Activated naive CD4-positive, alpha-beta T cell treated with anti-CD3 and anti-CD28 coated beads, Interleukin-2, amount 10 ng/mL, durations not matched to agents 7 days and 5 days (primary cell): ENCODE measurements at regions not wholly inside any gene's neighbourhood (a gene's known extent, or its start where the extent isn't known, plus 50 kb on each side); places are given as distances from the start of the nearest gene placed in this dataset.
"Not testable (repeated sequence)": the region's sequence is repeated elsewhere in the genome, so short reads cannot be mapped to it uniquely, and the experiment has no call there.

Source experiments
- CTCF ChIA-PET: fragments of 350-600 bp; sonication (Branson Sonifier 250); formaldehyde crosslinking; loops from one replicate; lab custom pipeline; 2021; ENCODE audit warnings: antibody characterized with exemption; lab: Charles Lee
- DNase-seq: peaks from one replicate; pipeline ENCODE4 v3.0.0-alpha.2; 2020
- H3K27ac Mint-ChIP-seq: one replicate; pipeline ENCODE4 v1.8.0; 2021; ENCODE audit warnings: mild to moderate bottlenecking, moderate library complexity, mixed read lengths
- H3K27me3 Mint-ChIP-seq: one replicate; pipeline ENCODE4 v1.8.0; 2021; ENCODE audit warnings: mild to moderate bottlenecking, mixed read lengths
- H3K36me3 Mint-ChIP-seq: one replicate; pipeline ENCODE4 v1.8.0; 2021; ENCODE audit warnings: mixed read lengths
- H3K4me1 Mint-ChIP-seq: one replicate; pipeline ENCODE4 v1.8.0; 2021; ENCODE audit warnings: mixed read lengths
- H3K4me3 Mint-ChIP-seq: one replicate; pipeline ENCODE4 v1.8.0; 2021; ENCODE audit warnings: mild to moderate bottlenecking, moderate library complexity, mixed read lengths
- H3K9me3 Mint-ChIP-seq: one replicate; pipeline ENCODE4 v1.8.0; 2021; ENCODE audit warnings: mixed read lengths

DNA sequence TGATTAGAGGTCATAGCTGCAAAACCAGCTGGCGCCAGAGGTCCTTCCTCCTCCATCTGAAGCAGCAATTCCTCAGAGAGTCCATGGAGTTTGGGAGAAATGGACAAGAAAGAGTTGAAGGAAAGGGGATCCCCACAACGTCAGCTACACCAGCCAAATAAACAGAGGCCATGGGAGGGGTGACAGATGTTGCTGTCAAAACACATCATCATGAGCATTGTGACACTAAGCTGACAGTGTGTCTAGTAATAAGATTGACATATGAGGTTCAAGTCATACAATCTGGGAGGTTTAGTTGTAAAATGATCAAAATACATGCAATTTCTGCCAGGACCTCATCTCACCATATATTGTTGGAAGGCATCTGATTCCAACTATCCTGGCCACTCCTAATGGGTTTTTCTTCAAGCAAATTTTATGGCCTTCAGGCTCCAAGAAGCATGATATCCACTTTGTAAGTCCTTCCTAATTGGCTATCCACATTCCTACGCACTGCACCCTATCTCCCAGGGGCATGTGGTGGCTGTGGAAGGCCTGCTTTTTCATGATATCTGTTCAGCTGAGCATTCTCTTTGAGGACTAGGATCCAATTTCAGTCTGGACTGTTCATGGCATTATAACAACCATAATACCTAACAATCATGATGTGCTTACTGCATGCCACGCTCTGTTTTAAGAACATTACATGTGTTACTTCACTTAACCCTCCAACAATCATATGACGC, 335.0 kb upstream of the ID2 start:
- Mint-ChIP-seq H3K27me3 (peaks cover 4% of the 10 kb centered on the region), H3K36me3 (no peaks in the 10 kb centered on the region), H3K4me3 (no peak overlapping the region), H3K27ac (no peak overlapping the region), H3K4me1 (peaks cover 2% of the 10 kb centered on the region), H3K9me3 (no peaks in the 10 kb centered on the region)
- DNase-seq = no peak
- CTCF ChIA-PET = no interaction called here

GRCh38 chr2:8348911-8349310, 332.9 kb upstream of the ID2 start:
- H3K36me3 Mint-ChIP-seq, H3K9me3 Mint-ChIP-seq, H3K4me1 Mint-ChIP-seq, DNase-seq, CTCF ChIA-PET, H3K27ac Mint-ChIP-seq, H3K4me3 Mint-ChIP-seq, H3K27me3 Mint-ChIP-seq: not testable (repeated sequence)

DNA sequence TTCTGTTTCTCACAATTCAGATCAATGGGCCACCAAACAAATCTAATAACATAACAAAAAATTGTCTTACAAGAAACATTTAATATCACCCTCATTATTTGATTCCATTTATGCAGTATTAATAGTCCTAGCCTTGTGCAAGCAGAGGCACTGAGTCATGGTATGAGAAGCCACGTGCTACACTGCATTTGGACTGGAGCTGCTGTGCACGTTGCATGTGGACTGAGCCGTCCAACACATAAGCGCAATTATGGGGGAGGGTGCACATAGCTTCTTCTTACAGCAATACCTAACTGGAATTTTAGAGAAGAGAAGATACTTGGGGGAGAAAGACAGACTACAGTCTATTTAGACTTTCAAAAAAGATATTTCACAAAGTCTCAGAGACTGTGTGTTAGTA, 329.6 kb upstream of the ID2 start:
- Mint-ChIP-seq H3K4me1 (no peaks in the 10 kb centered on the region), H3K27me3 (peaks cover 7% of the 10 kb centered on the region), H3K9me3 (no peaks in the 10 kb centered on the region), H3K36me3 (no peaks in the 10 kb centered on the region), H3K27ac (no peak overlapping the region), H3K4me3 (no peak overlapping the region)
- CTCF ChIA-PET = no interaction called here
- no peak for DNase-seq

DNA sequence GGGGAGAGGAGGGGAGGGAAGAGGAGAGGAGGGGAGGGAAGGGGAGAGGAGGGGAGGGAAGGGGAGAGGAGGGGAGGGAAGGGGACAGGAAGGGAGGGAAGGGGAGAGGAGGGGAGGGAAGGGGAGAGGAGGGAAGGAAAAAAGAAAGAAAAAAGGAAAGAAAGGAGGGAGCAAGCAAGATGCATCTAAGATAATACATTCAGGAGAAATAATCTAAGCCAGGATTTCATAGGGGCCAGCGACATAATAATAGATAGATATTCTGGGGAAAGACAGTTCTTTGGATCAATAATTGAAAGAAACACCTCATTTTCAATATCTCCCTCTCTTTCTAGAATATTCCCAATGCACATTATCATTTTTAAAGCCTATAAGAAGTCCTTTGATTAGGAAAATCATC, 328.9 kb upstream of the ID2 start:
- no peaks in the 10 kb centered on the region for H3K4me1 Mint-ChIP-seq
- H3K36me3 Mint-ChIP-seq = no peaks in the 10 kb centered on the region
- H3K4me3 Mint-ChIP-seq = no peak overlapping the region
- H3K27ac Mint-ChIP-seq = no peak overlapping the region
- no peak for DNase-seq
- CTCF ChIA-PET = no interaction called here
- H3K27me3 Mint-ChIP-seq = peaks cover 8% of the 10 kb centered on the region
- no peaks in the 10 kb centered on the region for H3K9me3 Mint-ChIP-seq

DNA sequence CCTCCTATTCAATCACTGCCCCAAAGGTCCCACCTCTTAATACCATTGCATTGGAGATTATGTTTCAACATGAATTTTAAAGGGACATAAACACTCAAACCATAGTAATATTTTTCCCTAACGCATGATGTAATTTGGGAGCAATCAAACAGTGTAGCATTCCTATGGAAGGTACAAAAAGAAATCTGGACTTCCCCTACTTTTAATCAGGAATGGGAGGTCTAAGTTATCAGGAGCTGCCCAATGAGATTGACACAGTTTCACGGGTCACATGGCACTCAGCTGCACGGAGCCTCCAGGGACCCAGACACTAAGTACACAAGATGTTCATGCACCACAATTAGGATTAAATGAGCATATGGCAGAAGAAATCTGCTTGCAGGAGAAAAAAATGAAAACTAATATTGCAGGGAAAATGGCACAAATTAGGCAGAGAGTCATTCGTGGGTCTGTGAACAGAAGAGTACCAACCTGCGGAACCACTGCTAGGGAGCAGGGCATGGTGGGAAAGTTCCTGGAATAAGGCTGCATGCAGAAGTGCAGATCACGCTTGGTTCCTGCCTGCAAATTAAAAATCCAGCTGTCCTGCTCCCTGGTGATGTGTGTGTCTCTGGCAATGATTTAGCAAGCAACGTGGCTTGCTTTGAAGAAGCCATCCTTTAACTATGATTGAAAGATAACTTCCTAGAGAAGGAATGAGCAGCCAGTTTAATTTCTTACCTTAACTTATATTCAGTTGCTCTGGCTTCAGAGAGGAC, 326.6 kb upstream of the ID2 start:
- Mint-ChIP-seq H3K9me3 (no peaks in the 10 kb centered on the region), H3K36me3 (no peaks in the 10 kb centered on the region), H3K4me1 (no peaks in the 10 kb centered on the region), H3K4me3 (no peak overlapping the region), H3K27me3 (peaks cover 8% of the 10 kb centered on the region), H3K27ac (no peak overlapping the region)
- no peak for DNase-seq
- CTCF ChIA-PET = no interaction called here

DNA sequence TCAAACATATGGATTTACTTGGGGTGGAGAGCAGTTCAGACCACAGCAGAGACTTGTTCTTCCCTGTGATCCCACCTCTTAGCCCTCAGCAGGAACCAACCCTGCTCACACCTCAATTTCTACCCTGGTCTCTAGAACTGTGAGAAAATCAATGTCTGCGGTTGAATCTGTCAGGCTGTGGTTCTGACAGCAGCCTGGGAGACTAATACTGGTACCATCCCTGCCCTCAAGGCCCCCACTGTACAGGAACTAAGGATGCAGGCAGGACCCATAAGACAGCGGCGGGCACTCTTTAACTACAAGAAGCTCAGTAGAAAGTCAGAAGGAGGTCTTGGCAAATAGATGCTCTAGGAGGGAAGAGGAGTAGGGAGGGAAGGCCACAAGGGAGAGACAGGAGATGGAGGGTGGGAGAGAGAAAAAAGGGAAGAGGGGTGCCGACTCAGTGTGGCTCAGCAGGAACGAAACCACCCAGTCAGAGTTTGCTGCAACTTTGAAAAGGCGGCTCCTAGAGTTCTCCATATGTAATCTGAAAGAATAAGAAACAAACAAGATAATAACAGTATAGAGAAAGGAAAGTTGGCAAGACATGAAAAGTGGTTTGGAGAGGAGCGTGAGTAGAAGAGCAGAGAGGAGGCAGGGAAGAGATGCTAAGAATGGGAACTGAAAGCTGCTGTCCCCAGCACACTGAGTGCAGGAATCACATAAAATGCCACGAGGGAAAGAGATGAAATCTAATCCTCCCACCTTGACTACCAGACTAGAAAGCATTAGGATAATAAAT, 323.9 kb upstream of the ID2 start:
- Mint-ChIP-seq H3K36me3 (no peaks in the 10 kb centered on the region), H3K9me3 (no peaks in the 10 kb centered on the region), H3K27ac (no peak overlapping the region), H3K4me1 (no peaks in the 10 kb centered on the region), H3K27me3 (peaks cover 15% of the 10 kb centered on the region), H3K4me3 (no peak overlapping the region)
- CTCF ChIA-PET = no interaction called here
- no peak for DNase-seq

GRCh38 chr2:8361930-8362329, 319.9 kb upstream of the ID2 start:
- H3K36me3 Mint-ChIP-seq = no peaks in the 10 kb centered on the region
- no peaks in the 10 kb centered on the region for H3K4me1 Mint-ChIP-seq
- no peak for DNase-seq
- no peaks in the 10 kb centered on the region for H3K9me3 Mint-ChIP-seq
- H3K27me3 Mint-ChIP-seq = peaks cover 21% of the 10 kb centered on the region
- CTCF ChIA-PET = no interaction called here
- no peak overlapping the region for H3K27ac Mint-ChIP-seq
- H3K4me3 Mint-ChIP-seq = no peak overlapping the region

DNA sequence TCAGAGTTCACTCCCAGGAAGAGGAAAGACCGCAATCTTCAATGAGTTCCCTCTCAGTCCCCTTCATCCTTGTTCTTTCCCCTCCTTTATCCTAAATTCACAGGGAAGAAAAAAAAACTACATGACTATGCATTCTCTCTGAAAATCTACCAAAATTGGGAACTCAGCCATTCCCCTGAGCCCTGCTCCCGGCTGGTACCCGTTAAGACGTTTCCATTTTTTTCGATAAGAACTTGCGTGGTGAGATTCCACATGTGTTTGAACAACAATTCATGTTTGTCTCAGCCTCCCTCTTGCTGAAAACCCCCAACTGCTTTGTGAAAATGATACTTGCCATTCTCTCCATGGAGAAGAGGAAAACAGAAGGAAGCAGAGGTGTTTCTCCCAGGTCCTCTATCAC, 318.7 kb upstream of the ID2 start:
- no peaks in the 10 kb centered on the region for H3K36me3 Mint-ChIP-seq
- peaks cover 17% of the 10 kb centered on the region for H3K27me3 Mint-ChIP-seq
- H3K4me3 Mint-ChIP-seq = no peak overlapping the region
- DNase-seq = no peak
- H3K9me3 Mint-ChIP-seq = no peaks in the 10 kb centered on the region
- no peaks in the 10 kb centered on the region for H3K4me1 Mint-ChIP-seq
- CTCF ChIA-PET = no interaction called here
- H3K27ac Mint-ChIP-seq = no peak overlapping the region

GRCh38 chr2:8364668-8365067, 317.2 kb upstream of the ID2 start:
- no peaks in the 10 kb centered on the region for H3K36me3 Mint-ChIP-seq
- peaks cover 21% of the 10 kb centered on the region for H3K27me3 Mint-ChIP-seq
- no peak overlapping the region for H3K4me3 Mint-ChIP-seq
- CTCF ChIA-PET = no interaction called here
- no peak overlapping the region for H3K27ac Mint-ChIP-seq
- no peaks in the 10 kb centered on the region for H3K9me3 Mint-ChIP-seq
- no peaks in the 10 kb centered on the region for H3K4me1 Mint-ChIP-seq
- no peak for DNase-seq

- Mint-ChIP-seq H3K9me3 (no peaks in the 10 kb centered on the region), H3K4me1 (no peaks in the 10 kb centered on the region), H3K27me3 (peaks cover 28% of the 10 kb centered on the region), H3K27ac (no peak overlapping the region), H3K4me3 (no peak overlapping the region), H3K36me3 (no peaks in the 10 kb centered on the region)
- CTCF ChIA-PET = interaction anchor here (0.6 kb wide), 1 partner anchor 1159 kb away, joined by 3 read pairs; no protein-coding TSS in a partner anchor
- DNase-seq = no peak
Measured at GRCh38 chr2:8365331-8365910, 316.4 kb upstream of the ID2 start.

- CTCF ChIA-PET = no interaction called here
Measured at GRCh38 chr2:8367833-8368232, 314.0 kb upstream of the ID2 start.

GRCh38 chr2:8368463-8368862, 313.4 kb upstream of the ID2 start:
- CTCF ChIA-PET = no interaction called here
- Mint-ChIP-seq H3K4me1 (no peaks in the 10 kb centered on the region), H3K9me3 (peaks cover 4% of the 10 kb centered on the region), H3K27ac (no peak overlapping the region), H3K4me3 (no peak overlapping the region), H3K27me3 (peaks cover 26% of the 10 kb centered on the region), H3K36me3 (no peaks in the 10 kb centered on the region)
- no peak for DNase-seq

More at GRCh38 chr2:8367833-8368232, 314.0 kb upstream of the ID2 start:
- H3K36me3 Mint-ChIP-seq = no peaks in the 10 kb centered on the region
- peaks cover 30% of the 10 kb centered on the region for H3K27me3 Mint-ChIP-seq
- H3K4me1 Mint-ChIP-seq = no peaks in the 10 kb centered on the region
- no peak overlapping the region for H3K4me3 Mint-ChIP-seq
- no peak for DNase-seq
- H3K9me3 Mint-ChIP-seq = no peaks in the 10 kb centered on the region
- H3K27ac Mint-ChIP-seq = no peak overlapping the region

DNA sequence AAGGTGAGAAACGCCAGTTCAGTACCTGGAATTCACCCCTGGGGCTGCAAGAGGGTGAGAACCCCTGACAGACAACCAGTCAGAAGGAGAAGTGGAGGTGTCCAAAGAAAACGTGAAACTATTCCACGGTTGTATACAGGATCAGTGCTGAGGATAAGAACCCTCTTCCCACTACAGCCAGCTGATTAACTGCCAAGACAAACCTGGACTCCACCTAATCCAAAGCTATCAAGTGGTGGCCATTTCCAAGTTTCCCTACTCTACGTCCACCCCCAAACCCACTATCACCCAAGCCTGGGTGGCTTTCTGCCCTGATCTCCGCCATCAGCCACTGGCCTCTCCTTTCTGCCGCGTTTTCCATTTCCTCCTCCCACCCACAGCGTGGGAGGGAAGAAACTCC, 312.3 kb upstream of the ID2 start:
- H3K27me3 Mint-ChIP-seq = peaks cover 25% of the 10 kb centered on the region
- H3K36me3 Mint-ChIP-seq = no peaks in the 10 kb centered on the region
- CTCF ChIA-PET = no interaction called here
- H3K4me1 Mint-ChIP-seq = no peaks in the 10 kb centered on the region
- peaks cover 4% of the 10 kb centered on the region for H3K9me3 Mint-ChIP-seq
- DNase-seq = no peak
- no peak overlapping the region for H3K27ac Mint-ChIP-seq
- H3K4me3 Mint-ChIP-seq = no peak overlapping the region

GRCh38 chr2:8370258-8370802, 311.5 kb upstream of the ID2 start:
- Mint-ChIP-seq H3K9me3 (peaks cover 4% of the 10 kb centered on the region), H3K27ac (no peak overlapping the region), H3K4me3 (no peak overlapping the region), H3K4me1 (no peaks in the 10 kb centered on the region), H3K27me3 (peaks cover 30% of the 10 kb centered on the region), H3K36me3 (no peaks in the 10 kb centered on the region)
- DNase-seq = no peak
- CTCF ChIA-PET = no interaction called here
